ENCODE measurements at regions not wholly inside any gene's neighbourhood (a gene's known extent, or its start where the extent isn't known, plus 50 kb on each side); places are given as distances from the start of the nearest gene placed in this dataset.

DNA sequence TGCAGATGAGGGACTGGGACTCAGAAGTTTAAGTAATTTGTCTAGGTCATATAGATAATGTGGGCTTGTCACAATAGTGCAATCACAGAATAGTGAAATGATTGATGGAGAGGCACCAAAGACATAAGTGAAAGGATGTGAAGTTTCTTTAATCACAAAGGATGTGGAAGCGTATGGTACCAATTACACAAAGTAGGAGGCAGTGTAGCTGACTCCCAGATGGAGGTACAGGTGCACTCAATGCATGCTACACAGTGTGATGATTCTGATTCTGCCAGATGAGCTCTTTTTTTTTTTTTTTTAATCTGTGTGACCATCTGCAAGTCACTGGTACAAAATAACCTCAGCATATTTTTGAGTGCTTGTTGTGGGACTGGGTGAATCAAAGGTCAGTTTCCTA is 411.3 kb downstream of the SPRY1 start:
- POLR2A ChIA-PET: no interaction called here
- H3K4me1 ChIP-seq (ENCODE audit: control insufficient read depth in 2 of 2, insufficient read depth in 2 of 2, low read length in 2 of 2): peaks cover 6 to 11% of the 10 kb centered on the region in 2 donors
- 67% methylated on average over 1 of the region's 1 CpG for WGBS (ENCODE audit: insufficient coverage)
- H3K4me2 ChIP-seq (replicated peaks; ENCODE audit: low read depth, low read length, poor library complexity, severe bottlenecking): no peak overlapping the region
- no peaks in the 10 kb centered on the region for H3K27me3 ChIP-seq (replicated peaks in 1 of 4; ENCODE audit: control extremely low read depth in 1 of 4, control insufficient read depth in 3 of 4, insufficient read depth in 4 of 4, low read length in 3 of 4)
- H3K79me2 ChIP-seq (ENCODE audit: control insufficient read depth, insufficient read depth, low read length): no peaks in the 10 kb centered on the region
- no peaks in the 10 kb centered on the region for H4K20me1 ChIP-seq (ENCODE audit: control insufficient read depth, insufficient read depth, low read length, poor library complexity, severe bottlenecking)
- Mint-ChIP-seq H3K4me3 (no peak overlapping the region), H3K27ac (no peak overlapping the region), H3K4me1 (peaks cover 7% of the 10 kb centered on the region), H3K9me3 (ENCODE audit: insufficient read depth) (no peaks in the 10 kb centered on the region), H3K27me3 (no peaks in the 10 kb centered on the region)
- no peak overlapping the region for H2AFZ ChIP-seq (ENCODE audit: insufficient read depth, low read depth, low read length, poor library complexity, severe bottlenecking)
- CTCF ChIA-PET: no interaction called here
- ATAC-seq (ENCODE audit: low read depth) (no peak), DNase-seq (no peak)
- H3K36me3 ChIP-seq (replicated peaks in 1 of 2; ENCODE audit: control extremely low read depth in 1 of 2, control insufficient read depth in 1 of 2, extremely low read depth in 1 of 2, insufficient read depth in 2 of 2, low read length in 1 of 2): no peaks in the 10 kb centered on the region
- intact Hi-C loops (cut with micrococcal nuclease): no loop called here
- TF ChIP-seq EZH2 (IDR thresholded peaks at IDR 0.05; ENCODE audit: borderline replicate concordance, insufficient read depth, low read depth, low read length, poor library complexity, severe bottlenecking): no peak
- TF ChIP-seq, protein P1, sequence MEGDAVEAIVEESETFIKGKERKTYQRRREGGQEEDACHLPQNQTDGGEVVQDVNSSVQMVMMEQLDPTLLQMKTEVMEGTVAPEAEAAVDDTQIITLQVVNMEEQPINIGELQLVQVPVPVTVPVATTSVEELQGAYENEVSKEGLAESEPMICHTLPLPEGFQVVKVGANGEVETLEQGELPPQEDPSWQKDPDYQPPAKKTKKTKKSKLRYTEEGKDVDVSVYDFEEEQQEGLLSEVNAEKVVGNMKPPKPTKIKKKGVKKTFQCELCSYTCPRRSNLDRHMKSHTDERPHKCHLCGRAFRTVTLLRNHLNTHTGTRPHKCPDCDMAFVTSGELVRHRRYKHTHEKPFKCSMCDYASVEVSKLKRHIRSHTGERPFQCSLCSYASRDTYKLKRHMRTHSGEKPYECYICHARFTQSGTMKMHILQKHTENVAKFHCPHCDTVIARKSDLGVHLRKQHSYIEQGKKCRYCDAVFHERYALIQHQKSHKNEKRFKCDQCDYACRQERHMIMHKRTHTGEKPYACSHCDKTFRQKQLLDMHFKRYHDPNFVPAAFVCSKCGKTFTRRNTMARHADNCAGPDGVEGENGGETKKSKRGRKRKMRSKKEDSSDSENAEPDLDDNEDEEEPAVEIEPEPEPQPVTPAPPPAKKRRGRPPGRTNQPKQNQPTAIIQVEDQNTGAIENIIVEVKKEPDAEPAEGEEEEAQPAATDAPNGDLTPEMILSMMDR (IDR thresholded peaks at IDR 0.05): no peak
- no peak overlapping the region for H3K4me3 ChIP-seq (ENCODE audit: control extremely low read depth in 1 of 5, extremely low read depth in 1 of 5, insufficient read depth in 1 of 5, low read depth in 2 of 5, low read length in 4 of 5)
- no peak overlapping the region for H3K9ac ChIP-seq (ENCODE audit: low read length)
- no peak overlapping the region for H3K27ac ChIP-seq (ENCODE audit: low read length in 2 of 2)
- H3K9me3 ChIP-seq (ENCODE audit: control extremely low read depth in 1 of 3, control insufficient read depth in 2 of 3, insufficient read depth in 1 of 3, low read length in 2 of 3): no peaks in the 10 kb centered on the region

DNA sequence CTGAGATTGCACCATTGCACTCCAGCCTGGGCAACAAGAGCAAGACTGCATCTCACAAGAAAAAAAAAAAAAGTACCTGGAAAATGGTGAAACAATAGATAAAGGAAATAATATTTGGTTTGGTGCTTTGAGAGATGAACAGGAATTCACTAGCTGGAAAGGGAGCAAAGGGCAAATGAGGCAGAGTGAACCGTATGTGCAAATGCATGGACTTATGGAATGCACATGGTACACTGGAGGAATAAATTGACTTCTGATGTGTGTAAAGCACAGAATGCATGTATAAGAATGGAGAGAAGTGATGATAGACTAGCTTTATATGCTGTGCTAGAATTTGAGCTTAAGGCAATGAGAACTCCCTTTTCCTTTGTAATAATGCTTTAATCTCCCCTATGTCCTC is 413.3 kb downstream of the SPRY1 start:
- Histone ChIP-seq H3K27me3 (replicated peaks in 1 of 4; ENCODE audit: control extremely low read depth in 1 of 4, control insufficient read depth in 3 of 4, insufficient read depth in 4 of 4, low read length in 3 of 4) (no peaks in the 10 kb centered on the region), H3K27ac (ENCODE audit: low read length in 2 of 2) (no peak overlapping the region), H3K9me3 (ENCODE audit: control extremely low read depth in 1 of 3, control insufficient read depth in 2 of 3, insufficient read depth in 1 of 3, low read length in 2 of 3) (no peaks in the 10 kb centered on the region), H3K36me3 (replicated peaks in 1 of 2; ENCODE audit: control extremely low read depth in 1 of 2, control insufficient read depth in 1 of 2, extremely low read depth in 1 of 2, insufficient read depth in 2 of 2, low read length in 1 of 2) (no peaks in the 10 kb centered on the region), H3K4me3 (ENCODE audit: control extremely low read depth in 1 of 5, extremely low read depth in 1 of 5, insufficient read depth in 1 of 5, low read depth in 2 of 5, low read length in 4 of 5) (no peak overlapping the region), H3K9ac (ENCODE audit: low read length) (no peak overlapping the region), H4K20me1 (ENCODE audit: control insufficient read depth, insufficient read depth, low read length, poor library complexity, severe bottlenecking) (no peaks in the 10 kb centered on the region), H3K4me1 (ENCODE audit: control insufficient read depth in 2 of 2, insufficient read depth in 2 of 2, low read length in 2 of 2) (peaks cover 6 to 11% of the 10 kb centered on the region in 2 donors), H3K4me2 (replicated peaks; ENCODE audit: low read depth, low read length, poor library complexity, severe bottlenecking) (no peak overlapping the region), H3K79me2 (ENCODE audit: control insufficient read depth, insufficient read depth, low read length) (no peaks in the 10 kb centered on the region), H2AFZ (ENCODE audit: insufficient read depth, low read depth, low read length, poor library complexity, severe bottlenecking) (no peak overlapping the region)
- DNase-seq (no peak), ATAC-seq (ENCODE audit: low read depth) (no peak)
- WGBS (ENCODE audit: insufficient coverage): 90% methylated on average over 1 of the region's 1 CpG
- peaks cover 7% of the 10 kb centered on the region for H3K4me1 Mint-ChIP-seq
- H3K4me3 Mint-ChIP-seq: no peak overlapping the region
- intact Hi-C loops (cut with micrococcal nuclease): no loop called here
- H3K9me3 Mint-ChIP-seq (ENCODE audit: insufficient read depth): no peaks in the 10 kb centered on the region
- no peaks in the 10 kb centered on the region for H3K27me3 Mint-ChIP-seq
- POLR2A ChIA-PET: no interaction called here
- CTCF ChIA-PET: no interaction called here
- no peak overlapping the region for H3K27ac Mint-ChIP-seq
- no peak for TF ChIP-seq EZH2 (IDR thresholded peaks at IDR 0.05; ENCODE audit: borderline replicate concordance, insufficient read depth, low read depth, low read length, poor library complexity, severe bottlenecking)
- TF ChIP-seq, protein P1 (IDR thresholded peaks at IDR 0.05): no peak

All from B cell (primary cell).